SW480 (cell line): ENCODE measurements at regions not wholly inside any gene's neighbourhood (a gene's known extent, or its start where the extent isn't known, plus 50 kb on each side); places are given as distances from the start of the nearest gene placed in this dataset.
"Not testable (repeated sequence)": the region's sequence is repeated elsewhere in the genome, so short reads cannot be mapped to it uniquely, and the experiment has no call there.

Source experiments
- DNase-seq: peaks from one replicate; pipeline ENCODE4 v3.0.0-alpha.2; 2016; ENCODE audit warnings: low spot score

DNA sequence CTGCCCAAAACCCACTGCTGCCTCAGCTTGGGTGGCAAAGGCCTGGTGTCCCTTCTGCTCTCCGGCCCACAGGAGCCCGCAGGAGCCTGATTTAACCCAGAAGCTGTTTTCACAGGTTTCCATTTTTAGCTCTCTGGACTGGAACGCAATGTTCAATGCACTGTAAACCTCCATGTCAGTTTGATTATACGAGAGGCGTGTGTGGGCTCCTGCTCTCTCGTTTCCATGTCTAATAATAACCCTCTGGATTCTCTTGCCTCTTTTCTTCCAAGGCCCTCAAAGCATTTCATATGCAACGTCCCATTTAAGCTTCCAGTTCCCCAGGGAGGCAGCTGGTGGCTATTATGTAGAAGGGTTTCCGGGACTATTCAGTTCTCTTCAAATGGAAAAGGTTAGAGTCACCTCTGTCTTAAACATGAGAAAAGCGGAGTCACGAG lies 161.1 kb downstream of the SUDS3 start:
- DNase-seq, result no peak

DNA sequence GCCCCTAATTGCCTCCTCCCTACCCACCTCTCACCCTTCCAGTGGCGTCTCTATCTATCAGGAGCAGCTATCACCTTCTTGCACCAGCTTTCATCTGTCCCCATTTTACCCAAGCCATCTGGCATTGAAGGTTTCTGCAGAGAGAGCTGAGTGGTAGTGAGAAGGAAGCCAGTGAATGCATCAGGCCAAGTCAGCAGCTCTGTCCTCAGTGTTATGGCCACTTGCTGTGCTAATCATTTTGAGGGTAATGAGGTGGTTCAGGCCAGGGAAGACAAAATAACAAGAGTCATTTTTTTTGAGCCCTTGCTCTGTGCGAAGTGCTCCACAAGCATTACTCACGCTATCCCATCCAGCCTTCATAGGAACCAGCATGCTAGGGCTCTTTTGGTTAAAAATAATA lies 164.7 kb downstream of the SUDS3 start:
- no peak for DNase-seq

DNA sequence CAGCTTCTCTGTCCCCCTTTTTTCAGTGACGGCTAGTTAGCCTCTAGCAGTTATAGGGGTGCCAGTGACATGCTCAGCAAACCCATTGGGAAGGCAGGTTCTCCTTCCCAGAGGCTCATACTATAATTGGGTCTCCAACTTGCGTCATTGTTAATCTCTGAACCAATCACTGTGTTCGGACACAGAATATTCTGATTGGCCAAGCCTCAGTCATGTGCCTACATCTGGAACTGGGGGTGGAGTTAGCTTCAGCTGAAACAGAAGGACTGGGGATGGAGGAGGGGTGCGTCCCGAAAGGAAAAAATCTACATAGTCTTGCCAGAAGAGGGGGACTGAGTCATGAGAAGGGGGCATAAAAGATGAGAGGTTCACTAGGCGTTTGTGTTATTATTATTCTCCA lies 165.6 kb downstream of the SUDS3 start:
- no peak for DNase-seq

DNA sequence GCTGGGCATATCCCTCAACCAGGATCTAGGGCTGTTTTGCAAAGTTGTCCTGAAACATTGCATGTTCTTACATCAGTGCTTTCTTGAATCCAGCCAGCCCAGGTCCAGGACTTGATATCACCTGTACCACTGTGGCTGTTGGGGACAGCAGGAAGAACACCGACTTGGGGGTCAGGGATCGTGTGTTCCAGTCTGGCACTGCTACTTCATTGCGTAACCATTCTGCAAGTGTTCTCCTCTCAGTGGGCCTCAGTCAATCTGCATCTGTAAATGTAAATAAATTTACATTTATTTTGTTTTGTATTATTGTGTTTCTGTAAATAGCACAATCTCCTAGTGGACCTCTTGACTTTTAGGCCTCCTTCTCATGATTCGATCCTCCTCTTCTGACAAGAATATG lies 167.3 kb downstream of the SUDS3 start:
- no peak for DNase-seq

DNA sequence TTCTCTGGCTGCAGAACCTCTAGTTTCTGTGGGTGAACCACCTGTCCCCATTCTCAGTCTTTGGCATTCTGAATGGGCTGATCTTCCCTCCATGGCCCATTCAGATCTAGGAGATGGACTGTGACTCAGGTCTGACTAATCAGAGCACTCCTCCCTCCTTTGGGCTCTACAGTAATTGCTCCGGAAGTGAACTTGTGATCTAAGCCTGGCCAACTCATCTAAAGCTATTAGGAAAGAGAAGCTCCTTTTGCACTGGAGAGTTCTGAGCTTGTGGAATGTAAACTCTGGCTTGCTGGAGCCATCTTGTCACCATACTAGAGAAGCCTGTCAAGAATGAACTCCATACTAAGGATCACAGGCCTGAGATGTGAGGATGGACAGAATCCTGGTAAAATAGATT lies 168.2 kb downstream of the SUDS3 start:
- peak; percentile 78 for DNase-seq

DNA sequence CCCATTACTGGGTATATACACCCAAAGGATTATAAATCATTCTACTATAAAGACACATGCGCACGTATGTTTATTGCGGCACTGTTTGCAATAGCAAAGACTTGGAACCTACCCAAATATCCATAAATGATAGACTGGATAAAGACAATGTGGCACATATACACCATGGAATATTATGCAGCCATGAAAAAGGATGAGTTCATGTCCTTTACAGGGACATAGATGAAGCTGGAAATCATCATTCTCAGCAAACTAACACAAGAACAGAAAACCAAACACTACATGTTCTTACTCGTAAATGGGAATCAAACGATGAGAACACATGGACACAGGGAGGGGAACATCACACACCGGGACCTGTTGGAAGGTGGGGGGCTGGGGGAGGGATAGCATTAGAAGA lies 171.3 kb downstream of the SUDS3 start:
- not testable (repeated sequence) for DNase-seq

DNA sequence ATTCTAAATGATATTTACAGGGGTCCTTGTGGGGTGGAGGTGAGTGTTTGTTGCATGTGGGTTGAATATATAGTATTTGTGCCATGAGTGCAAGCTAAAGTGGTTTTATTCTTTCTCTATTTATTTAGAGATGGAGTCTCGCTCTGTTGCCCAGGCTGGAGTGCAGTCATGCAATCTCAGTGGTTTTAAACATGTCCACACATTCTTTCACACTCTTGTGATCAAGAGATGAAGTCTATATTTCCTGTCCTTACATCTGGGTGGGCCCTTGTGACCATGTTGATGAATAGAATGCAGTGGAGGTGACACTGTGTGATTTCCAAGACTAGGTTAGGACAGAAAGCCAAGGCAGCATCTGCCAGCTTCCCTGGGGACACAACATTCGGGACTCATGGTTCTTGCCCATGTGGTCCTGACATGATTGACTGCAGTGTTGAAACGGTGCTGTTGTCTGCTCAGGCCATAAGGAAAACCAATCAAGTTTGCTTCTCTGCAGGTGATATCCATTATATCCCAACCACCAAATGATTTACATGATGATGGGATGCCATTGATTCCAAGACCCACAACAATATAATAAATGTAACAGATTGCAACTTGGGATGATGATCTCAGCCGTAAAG lies 172.6 kb downstream of the SUDS3 start:
- no peak for DNase-seq

DNA sequence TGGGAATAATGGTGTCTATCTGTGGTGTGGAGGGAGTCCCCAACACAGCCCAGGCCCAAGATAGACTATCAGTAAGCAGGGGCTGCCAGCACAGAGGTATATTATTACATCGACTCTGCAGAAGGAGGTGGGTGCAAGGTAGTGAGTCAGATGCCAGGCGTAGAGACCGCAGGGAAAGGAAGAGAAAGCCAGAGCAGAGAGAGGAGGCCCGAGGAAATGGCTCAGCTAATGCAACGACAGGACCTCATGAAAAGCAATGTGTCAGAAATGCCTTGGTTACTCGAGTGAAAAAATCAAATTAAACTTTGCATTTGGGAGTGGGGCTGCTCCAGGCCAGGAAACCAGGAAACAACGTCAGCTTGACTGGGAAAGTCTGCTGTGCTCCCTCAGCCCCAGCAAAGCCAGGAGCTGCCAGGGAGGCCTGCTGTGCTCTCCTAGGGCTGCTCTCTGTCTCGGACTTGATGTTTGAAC lies 173.2 kb downstream of the SUDS3 start:
- no peak for DNase-seq

DNA sequence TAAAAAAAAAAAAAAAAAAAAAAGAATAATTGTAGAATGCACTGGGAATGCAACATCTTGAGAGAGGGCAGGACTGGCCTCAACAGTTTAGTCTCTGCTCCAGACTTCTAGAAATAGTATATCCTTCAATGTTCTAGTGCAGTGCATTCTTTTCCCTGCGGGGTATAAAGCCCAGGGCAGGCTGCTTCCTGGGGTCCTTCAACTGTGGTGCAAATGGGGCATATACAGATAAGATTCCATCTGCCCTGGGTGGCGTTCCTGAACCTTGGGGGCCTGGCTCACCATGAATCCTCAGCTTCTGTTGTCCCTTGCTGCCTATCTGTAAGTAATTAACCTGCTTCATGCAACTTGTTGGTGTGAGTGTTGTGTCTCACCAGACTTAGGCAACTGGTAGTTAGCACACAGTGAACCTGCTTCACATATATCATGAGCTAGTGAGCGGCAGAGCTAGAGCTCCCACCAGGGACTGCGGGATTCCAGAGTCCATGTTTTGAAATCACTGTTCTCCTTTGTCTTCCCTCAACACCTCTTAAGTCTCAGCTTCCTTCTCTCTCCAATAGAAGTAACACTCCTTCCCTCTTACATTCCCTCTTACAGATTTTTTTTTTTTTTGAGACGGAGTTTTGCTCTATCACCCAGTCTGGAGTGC lies 177.6 kb downstream of the SUDS3 start:
- DNase-seq, result no peak

DNA sequence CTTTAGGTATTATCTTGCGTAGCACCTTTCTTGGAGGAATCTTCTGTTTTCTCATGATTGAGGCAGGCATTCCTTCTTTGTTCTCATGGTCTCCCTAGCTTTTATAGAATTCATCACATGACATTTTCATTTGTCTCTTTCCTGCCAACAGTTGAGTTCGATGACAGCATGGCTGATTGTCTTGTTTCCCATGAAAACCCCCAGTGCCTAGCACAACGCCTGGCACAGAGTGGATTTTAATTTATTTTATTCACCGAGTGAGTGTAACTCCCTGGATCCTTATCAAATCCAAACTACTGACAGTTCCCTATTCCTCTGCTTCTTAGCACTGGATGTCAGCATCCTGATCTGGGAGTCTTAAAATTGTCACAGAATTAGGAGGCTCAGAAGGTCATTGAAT lies 182.6 kb downstream of the SUDS3 start:
- DNase-seq, result no peak

DNA sequence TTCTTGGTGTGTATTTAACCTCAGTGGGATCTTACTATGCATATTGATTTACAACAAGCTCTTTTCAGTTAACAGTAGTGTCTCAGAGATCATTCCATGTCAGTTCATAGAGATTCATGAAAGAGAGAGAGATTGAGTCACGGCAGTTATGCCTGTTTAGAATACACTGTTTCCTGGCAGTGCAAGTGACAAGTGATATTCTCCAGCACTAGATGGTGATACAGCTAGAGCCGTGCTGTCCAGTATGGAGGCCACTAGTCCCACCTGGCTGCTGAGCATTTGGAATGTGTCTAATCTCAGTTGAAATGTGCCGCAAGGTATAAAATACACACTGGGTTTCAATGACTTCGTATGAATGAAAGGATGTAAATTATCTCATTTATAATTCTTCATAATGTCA lies 184.4 kb downstream of the SUDS3 start:
- DNase-seq, result no peak

DNA sequence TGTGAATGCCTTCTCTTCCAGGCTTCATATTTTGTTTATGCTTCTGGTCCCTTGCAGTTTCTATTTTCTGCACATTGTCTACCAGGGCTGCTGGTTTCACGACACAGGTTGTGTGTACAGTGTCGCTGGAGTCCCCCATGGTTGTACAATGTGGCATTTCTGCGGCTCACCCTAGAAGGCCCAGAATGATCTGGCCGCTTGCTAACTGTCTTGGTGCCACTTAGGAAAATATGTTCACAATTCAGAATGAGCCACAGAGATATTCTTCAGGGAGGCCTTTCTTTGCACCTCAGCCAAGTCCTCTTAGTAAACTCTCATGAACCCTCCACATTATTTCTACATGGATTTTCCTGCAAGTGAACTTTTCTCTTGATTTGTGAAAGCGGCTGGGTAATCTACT lies 195.4 kb downstream of the SUDS3 start:
- no peak for DNase-seq

DNA sequence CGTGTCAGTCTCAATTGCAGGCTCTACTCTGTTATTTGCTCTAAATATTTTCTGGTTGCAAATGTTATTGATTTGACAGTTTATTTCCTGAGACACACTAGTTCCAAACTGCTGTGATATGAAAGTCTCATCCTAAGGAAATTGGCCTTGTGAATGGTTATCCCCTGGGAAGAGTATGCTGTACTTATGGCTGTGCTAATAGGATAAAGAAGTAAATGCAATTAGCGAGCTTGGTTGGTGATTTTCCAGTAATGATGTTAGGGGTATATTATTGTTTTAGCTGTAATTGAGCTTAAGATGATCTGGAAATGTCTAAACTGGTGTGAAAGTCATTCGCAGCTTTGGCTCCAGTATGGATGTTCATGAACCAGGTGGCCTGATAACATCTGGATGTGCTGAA lies 197.9 kb downstream of the SUDS3 start:
- no peak for DNase-seq

DNA sequence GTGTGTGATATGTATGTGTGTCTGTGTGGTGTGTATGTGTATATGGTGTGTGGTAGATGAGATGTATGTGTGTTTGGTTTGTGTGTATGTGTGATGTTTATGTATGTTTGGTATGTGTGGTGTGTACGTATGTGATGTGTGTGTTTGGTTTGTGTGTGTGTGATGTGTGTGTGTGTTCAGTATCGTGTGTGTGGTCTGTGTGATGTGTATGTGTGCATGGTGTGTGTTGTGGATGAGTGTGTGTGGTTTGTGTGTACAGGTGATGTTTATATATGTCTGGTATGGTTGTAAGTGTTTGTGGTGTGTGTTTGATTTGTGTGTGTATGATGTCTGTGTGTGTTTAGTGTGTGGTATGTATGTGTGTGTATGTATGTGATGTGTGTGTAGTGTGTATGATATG lies 199.4 kb downstream of the SUDS3 start:
- DNase-seq, result no peak

DNA sequence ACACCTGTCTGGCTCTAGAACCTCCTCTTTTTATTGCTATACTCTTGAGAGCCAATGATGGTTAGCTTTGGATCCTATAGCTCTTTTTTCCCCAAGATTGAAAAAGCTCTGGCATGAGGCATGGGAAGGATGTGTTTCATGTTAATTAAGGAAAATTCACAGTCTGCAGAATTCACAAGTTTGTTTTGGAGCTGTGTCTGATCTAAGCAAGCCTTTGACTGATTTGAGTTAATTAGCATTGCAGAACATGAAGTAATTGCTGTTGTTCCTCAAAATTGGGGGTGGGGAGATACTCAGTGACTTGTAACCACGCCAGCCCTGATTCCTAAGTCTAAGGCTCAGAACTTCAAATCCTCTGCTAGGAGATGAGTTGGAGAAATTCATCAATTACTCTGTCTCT lies 205.0 kb downstream of the SUDS3 start:
- DNase-seq, result no peak

DNA sequence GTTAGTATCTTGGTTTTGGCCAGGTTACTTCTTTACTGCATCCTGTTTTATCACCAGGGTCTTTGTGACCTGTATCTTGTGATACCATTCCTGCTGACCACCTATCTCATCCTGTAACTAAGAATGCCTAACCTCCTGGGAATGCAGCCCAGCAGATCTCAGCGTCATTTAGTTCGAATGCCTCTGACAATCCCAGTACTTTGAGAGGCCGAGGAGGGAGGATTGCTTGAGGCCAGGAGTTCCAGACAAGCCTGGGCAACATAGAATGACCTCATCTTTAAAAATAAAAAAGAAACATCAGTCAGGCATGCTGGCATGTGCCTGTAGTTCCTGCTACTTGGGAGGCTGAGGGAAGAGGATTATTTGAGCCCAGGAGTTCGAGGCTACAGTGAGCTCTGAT lies 206.5 kb downstream of the SUDS3 start:
- no peak for DNase-seq

DNA sequence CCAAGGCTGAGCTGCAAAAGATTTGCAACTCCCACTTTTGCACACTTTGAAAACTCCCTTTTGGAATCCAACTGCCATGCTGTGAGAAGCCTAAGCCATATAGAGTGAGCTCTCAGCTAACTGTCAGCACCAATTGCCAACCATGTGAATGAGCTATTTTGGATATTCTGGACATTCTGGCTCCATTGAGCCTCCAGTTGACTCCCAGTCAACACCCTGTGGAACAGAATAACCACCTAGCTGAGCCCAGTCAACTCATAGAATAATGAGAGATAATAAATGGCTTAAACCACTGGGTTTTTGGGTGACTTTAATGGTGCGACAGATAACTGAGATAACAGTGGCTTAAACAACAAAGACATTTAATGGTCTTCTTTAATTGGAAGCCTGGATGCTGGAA lies 210.1 kb downstream of the SUDS3 start:
- no peak for DNase-seq

DNA sequence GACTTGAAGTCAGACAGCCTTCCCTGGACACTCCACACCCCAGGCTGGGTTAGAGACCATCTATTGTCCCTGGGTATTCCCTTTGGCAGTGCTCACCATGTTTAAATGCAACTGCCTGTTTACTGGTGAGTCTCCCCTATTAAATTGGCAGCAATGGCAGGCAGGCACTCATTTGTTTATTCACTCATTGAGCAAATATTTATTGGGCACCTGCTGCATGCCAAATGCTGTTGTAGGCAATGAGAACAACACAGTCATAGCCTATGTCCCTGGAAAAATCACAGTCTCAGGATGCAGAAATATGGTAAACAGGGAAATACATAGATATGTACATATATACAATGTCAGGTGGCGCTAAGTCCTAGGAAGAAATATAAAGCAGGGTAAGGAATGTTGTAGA lies 212.8 kb downstream of the SUDS3 start:
- DNase-seq, result no peak

DNA sequence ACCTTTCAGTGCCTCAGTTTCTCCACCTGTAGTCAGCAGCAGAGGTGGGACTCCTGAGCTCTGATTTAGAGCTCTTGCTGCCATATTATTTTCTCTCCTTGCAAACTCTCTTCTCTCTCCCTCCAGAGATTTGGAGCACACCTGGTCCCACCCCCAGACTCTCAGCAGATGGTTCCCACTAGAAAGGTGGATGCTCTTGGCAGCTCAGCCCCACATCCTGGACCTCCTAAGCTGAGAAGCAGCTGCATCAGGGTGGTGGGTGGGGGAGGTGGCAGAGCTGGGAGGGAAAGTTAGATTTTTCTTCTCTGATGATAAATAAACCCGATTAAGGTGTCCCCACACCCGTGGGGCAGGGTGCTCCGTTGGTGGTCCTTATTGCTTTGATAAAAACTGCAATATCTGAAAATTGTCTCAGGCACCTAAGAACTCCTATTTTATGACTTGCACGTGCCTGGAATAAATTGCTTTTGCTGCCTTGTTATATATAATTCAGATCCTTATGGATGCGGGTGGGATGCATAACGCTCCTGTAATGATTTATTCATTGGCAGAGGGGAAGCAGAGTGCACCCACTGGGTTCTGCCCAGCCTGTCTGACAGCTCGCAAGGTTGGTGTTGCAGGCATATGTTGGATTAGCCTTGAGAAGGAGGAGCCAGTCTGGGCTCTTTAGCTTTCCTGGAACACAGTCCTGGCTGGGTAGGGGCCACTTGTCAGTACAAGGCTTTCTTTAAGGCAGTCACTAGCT lies 214.2 kb downstream of the SUDS3 start:
- DNase-seq, result no peak

DNA sequence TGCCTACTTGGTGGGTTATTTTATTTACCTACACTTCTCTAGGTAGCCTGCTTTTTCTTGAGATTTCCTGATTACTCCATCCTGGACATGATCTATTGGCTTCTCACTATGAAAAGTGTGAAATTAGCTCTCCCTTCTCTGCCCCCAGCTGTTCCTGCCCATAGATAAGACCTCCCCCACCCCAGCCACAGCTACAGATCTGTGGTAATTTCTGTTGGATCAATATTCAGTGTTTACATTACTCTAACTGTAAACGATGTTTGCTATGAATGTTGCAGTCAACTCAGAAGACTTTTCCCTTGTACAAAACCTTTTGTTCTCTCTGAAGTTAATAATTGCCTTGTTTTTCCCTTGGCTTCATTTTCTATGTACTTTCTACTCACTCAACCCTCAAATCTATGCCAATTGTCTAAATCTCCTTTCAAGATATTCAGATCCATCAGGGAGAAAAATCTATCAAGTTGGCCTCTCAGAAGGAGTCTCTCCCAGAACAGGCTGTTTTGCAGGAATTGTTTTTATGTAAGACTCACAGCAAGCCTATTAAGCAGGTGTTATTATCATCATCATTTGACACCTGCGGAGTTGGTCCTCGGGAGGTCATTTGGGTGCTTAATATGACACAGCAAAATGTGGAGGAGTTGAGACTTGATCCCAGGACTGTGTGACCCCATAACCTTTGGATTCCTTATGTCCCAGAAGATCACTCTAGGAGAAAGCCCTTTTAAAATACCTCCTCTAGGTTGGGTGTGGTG lies 227.4 kb downstream of the SUDS3 start:
- no peak for DNase-seq

DNA sequence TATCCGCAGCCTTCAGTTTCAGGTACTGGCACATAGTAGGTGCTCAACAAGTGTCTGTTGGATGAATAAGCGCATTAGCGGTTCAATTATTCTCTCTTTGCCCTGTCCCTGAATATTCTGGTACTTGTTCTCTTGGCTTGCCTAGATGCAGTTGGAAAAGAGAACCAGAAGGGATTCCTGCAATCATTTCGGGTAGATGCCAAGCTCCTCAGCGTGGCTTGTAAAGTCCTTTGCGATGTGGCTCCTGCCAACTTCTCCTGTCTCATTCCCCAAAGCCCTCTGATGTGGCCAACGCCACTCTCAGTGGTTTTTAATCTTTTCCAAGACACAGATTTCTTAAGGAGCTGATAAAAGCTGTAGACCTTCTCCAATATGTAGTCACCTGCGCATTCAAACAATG lies 230.3 kb downstream of the SUDS3 start:
- no peak for DNase-seq

DNA sequence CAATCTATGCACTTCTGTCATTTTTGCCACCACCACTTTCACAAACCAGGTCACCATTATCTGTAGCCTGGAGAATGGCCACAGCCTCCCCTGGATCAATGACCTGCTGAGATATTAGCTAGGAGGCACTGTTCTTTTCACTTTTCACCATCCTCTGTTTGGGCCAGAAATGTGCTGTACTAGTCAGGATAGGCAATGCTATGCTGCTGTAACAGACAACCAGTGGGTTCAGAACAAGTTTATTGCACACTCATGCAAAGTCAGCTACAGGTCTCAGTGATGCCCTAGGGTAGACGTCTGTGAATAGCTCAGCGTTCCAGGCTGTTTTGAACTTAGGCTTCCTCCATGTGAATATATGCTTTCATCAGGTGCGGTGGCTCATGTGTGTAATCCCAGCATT lies 231.5 kb downstream of the SUDS3 start:
- DNase-seq, result no peak
